SK-N-SH treated with all-trans-retinoic acid at 6 μM for 48 hours (cell line): ENCODE measurements at regions not wholly inside any gene's neighbourhood (a gene's known extent, or its start where the extent isn't known, plus 50 kb on each side); places are given as distances from the start of the nearest gene placed in this dataset.

ENCODE experiments used
- ZNF565 ChIP-seq: fragments of 450-650 bp; formaldehyde crosslinking; conservative IDR thresholded peaks from 2 replicates; pipeline ENCODE4 v1.5.0; 2020; ENCODE audit warnings: low read depth, mild to moderate bottlenecking, moderate library complexity
- ZNF70 ChIP-seq: fragments of 450-650 bp; formaldehyde crosslinking; IDR thresholded peaks from 2 replicates; pipeline ENCODE4 v1.5.0; 2020; ENCODE audit warnings: mild to moderate bottlenecking, moderate library complexity

DNA sequence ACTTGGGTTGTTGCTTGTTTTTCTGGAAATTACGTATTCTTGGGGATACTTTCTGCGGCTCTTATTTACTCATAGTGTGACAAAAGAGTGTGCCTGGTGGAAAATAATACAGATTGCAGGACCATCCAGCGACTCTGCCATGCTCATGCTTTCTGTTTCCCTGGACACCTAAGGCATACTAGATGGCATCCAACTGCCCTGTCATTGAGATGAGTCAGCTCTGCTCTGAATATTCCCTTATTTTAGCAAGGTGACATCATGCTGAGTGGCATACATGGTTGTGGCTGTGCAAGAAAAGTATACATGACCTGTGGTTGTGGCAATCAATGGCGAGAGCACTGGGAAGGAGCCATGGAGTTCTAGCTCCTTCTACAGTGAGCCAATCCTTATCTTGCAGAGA, 471.0 kb downstream of the TMEM182 start:
- TF ChIP-seq ZNF70 (no peak), ZNF565 (CRISPR knock-in tag) (no peak)
